HL-60 (cell line): ENCODE measurements at regions not wholly inside any gene's neighbourhood (a gene's known extent, or its start where the extent isn't known, plus 50 kb on each side); places are given as distances from the start of the nearest gene placed in this dataset.

Experiments used
- DNase-seq, 2 experiments: peaks; one replicate each; pipeline ENCODE4 v3.0.0-alpha.2; 2010 to 2020; ENCODE audit warnings: low read depth in 1 of 2, low spot score in 1 of 2
- H3K27ac ChIP-seq: fragments of 250-450 bp; sonication (Bioruptor Pico); replicated peaks from 2 replicates; pipeline ENCODE4 v1.5.1; 2020; ENCODE audit warnings: mild to moderate bottlenecking, moderate library complexity
- H3K27me3 ChIP-seq: fragments of 250-450 bp; sonication (Bioruptor Pico); 2 replicates; pipeline ENCODE4 v1.5.1; 2021; ENCODE audit warnings: mild to moderate bottlenecking, moderate library complexity; ENCODE audit not compliant: insufficient read depth, poor library complexity, severe bottlenecking
- H3K4me3 ChIP-seq: replicated peaks from 2 replicates; pipeline ENCODE4 v1.5.1; 2011; ENCODE audit warnings: mild to moderate bottlenecking, control low read depth, low read length; ENCODE audit not compliant: insufficient read depth
- GABPA ChIP-seq: IDR thresholded peaks from 2 replicates; pipeline ENCODE4 v1.6.1; 2012; ENCODE audit warnings: low read depth
- POLR2AphosphoS5 ChIP-seq: IDR thresholded peaks from 2 replicates; pipeline ENCODE4 v1.6.1; 2012; ENCODE audit warnings: low read depth
- SPI1 ChIP-seq: IDR thresholded peaks from 2 replicates; pipeline ENCODE4 v1.6.1; 2012; ENCODE audit warnings: low read depth, mild to moderate bottlenecking, borderline replicate concordance
- TF ChIP-seq, protein P1 (sequence below): IDR thresholded peaks from one replicate; pipeline ENCODE4 v1.5.1; 2011; ENCODE audit warnings: low read length, control low read depth, inconsistent platforms; ENCODE audit not compliant: insufficient read depth
- TF ChIP-seq, protein P2 (sequence below): IDR thresholded peaks from 2 replicates; pipeline ENCODE4 v1.6.1; 2012; ENCODE audit warnings: low read depth; ENCODE audit not compliant: insufficient replicate concordance

DNA sequence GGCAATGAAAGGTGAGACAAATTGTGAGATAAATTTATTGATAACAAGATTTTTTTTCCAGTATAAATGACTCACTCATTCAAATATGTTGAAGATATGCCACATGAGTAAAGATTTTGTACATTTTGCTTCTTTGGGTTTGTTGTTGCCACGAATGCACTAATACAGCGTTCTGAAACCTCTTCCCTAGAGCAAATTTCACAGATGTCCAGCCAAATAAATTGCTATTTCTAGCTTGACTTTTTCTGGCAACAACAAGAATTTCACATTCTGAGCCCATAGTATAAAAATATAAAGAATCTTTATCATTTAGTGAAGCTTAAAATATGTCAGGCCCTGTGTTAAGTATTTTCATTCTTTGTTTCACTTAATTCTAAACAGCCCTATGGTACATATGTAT is 114.5 kb upstream of the COL24A1 start:
- no peak for DNase-seq
- H3K27me3 ChIP-seq, result no peaks in the 10 kb centered on the region
- no peak overlapping the region for H3K27ac ChIP-seq
- no peak overlapping the region for H3K4me3 ChIP-seq
- TF ChIP-seq, protein P1, sequence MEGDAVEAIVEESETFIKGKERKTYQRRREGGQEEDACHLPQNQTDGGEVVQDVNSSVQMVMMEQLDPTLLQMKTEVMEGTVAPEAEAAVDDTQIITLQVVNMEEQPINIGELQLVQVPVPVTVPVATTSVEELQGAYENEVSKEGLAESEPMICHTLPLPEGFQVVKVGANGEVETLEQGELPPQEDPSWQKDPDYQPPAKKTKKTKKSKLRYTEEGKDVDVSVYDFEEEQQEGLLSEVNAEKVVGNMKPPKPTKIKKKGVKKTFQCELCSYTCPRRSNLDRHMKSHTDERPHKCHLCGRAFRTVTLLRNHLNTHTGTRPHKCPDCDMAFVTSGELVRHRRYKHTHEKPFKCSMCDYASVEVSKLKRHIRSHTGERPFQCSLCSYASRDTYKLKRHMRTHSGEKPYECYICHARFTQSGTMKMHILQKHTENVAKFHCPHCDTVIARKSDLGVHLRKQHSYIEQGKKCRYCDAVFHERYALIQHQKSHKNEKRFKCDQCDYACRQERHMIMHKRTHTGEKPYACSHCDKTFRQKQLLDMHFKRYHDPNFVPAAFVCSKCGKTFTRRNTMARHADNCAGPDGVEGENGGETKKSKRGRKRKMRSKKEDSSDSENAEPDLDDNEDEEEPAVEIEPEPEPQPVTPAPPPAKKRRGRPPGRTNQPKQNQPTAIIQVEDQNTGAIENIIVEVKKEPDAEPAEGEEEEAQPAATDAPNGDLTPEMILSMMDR, result no peak
- TF ChIP-seq, protein P2, sequence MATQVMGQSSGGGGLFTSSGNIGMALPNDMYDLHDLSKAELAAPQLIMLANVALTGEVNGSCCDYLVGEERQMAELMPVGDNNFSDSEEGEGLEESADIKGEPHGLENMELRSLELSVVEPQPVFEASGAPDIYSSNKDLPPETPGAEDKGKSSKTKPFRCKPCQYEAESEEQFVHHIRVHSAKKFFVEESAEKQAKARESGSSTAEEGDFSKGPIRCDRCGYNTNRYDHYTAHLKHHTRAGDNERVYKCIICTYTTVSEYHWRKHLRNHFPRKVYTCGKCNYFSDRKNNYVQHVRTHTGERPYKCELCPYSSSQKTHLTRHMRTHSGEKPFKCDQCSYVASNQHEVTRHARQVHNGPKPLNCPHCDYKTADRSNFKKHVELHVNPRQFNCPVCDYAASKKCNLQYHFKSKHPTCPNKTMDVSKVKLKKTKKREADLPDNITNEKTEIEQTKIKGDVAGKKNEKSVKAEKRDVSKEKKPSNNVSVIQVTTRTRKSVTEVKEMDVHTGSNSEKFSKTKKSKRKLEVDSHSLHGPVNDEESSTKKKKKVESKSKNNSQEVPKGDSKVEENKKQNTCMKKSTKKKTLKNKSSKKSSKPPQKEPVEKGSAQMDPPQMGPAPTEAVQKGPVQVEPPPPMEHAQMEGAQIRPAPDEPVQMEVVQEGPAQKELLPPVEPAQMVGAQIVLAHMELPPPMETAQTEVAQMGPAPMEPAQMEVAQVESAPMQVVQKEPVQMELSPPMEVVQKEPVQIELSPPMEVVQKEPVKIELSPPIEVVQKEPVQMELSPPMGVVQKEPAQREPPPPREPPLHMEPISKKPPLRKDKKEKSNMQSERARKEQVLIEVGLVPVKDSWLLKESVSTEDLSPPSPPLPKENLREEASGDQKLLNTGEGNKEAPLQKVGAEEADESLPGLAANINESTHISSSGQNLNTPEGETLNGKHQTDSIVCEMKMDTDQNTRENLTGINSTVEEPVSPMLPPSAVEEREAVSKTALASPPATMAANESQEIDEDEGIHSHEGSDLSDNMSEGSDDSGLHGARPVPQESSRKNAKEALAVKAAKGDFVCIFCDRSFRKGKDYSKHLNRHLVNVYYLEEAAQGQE, result no peak
- TF ChIP-seq SPI1 (no peak), GABPA (no peak), POLR2AphosphoS5 (no peak)

DNA sequence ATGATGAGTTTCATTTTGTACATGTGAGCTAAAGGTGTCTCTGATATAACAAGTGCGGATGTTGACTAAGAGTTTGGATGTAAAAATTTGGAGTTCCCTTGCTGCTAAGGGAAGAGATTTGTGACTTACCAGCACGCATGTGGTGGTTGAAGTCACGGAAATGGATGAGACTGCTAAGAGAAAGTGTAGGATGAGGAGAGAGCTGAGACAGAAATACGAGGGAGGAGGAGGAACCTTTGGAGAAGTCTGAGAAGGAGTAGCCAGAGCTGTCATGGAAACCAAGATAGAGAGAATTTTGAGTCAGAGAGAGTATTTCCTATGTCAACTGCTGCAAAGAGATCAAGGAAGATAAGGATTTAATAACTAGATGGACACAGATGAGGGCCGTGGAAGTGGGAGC is 106.5 kb upstream of the COL24A1 start:
- no peak for DNase-seq
- H3K27ac ChIP-seq, result no peak overlapping the region
- TF ChIP-seq, protein P2, result no peak
- TF ChIP-seq SPI1 (no peak), GABPA (no peak), POLR2AphosphoS5 (no peak)
- TF ChIP-seq, protein P1, result no peak
- H3K27me3 ChIP-seq, result no peaks in the 10 kb centered on the region
- H3K4me3 ChIP-seq, result no peak overlapping the region

DNA sequence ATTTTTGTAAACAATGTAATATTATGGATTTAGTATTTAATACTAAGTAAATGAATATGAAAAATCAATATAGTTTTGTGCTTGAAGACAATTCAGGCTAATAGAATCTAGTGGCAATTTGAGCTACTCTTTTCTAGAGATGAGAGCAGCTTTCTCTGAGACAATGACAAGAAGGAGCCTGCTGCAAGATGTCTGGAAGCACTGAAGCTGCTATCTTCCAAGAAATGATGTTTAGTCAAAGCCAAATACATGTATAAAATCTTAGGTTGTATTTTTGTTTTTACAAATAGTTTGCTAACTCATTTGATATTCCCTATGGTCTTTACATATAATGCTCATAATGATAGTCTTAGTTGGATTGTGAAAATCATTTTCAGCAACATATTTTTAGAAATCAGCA is 103.9 kb upstream of the COL24A1 start:
- Histone ChIP-seq H3K27me3 (no peaks in the 10 kb centered on the region), H3K27ac (no peak overlapping the region), H3K4me3 (no peak overlapping the region)
- TF ChIP-seq, protein P1, result no peak
- TF ChIP-seq POLR2AphosphoS5 (no peak), GABPA (no peak), SPI1 (no peak)
- TF ChIP-seq, protein P2, result no peak
- DNase-seq, result no peak
